GM18520 (cell line): ENCODE measurements at regions not wholly inside any gene's neighbourhood (a gene's known extent, or its start where the extent isn't known, plus 50 kb on each side); places are given as distances from the start of the nearest gene placed in this dataset.
"Not testable (repeated sequence)": the region's sequence is repeated elsewhere in the genome, so short reads cannot be mapped to it uniquely, and the experiment has no call there.

ENCODE experiments used
- ATAC-seq: cut with Tn5 transposase; IDR thresholded peaks from one replicate; pipeline ENCODE4 v1.9.1; 2021; ENCODE audit not compliant: unreplicated experiment

DNA sequence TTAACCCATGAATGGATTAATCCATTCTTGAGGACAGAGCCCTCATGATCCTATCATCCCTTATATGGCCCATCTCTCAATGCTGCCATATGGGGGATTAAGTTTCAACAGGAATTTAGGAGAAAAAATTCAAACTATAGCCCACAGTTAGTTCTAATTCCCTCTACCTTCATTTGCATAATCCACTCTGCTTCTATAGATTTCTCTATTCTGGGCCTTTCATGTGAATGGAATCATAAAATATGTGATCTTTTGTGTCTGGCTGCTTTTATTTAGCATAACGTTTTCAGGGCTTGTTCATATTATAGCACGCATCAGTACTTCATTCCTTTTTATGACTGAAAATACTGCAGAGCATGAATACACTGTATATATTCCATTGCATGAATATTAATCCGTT lies 55.4 kb downstream of the CTSL start:
- no peak for ATAC-seq

DNA sequence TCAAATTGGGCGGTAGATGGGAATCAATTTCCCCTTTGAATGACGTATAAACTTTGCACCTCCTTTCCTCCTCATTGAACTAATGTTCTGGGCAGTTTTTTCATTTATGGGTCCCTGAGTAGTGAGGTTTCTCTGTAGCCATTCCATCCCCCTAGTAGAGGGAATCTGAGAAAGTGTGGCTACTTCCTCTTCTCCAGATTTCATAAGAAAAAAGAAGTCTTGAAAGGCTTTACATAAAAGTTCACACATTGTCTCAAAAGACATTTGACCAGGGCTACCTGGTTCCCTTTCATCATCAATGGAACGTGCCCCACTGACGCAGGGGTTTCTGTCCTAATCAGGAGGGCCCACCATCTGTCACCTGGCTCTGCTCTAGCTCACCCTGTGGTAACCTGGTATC lies 57.3 kb downstream of the CTSL start:
- ATAC-seq: no peak

DNA sequence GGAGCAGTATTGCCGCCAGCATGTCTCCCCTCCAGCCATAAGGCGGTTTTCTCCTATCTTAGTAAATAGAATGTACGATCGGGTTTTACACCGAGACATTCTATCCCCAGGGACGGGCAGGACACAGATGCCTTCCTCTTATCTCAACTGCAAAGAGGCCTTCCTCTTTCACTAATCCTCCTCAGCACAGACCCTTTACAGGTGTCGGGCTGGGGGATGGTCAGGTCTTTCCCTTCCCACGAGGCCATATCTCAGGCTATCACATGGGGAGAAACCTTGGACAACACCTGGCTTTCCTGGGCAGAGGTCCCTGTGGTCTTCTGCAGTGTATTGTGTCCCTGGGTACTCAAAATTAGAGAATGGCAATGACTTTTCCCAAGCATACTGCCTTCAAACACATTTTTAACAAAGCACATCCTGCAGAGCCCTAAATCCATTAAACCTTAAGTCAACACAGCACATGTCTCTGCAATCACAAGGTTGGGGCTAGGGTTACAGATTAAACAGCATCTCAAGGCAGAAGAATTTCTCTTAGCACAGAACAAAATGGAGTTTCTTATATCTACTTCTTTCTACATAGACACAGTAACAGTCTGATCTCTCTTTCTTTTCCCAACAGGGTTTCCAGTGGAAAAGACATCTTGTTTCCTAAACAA lies 59.5 kb downstream of the CTSL start:
- ATAC-seq: not testable (repeated sequence)

DNA sequence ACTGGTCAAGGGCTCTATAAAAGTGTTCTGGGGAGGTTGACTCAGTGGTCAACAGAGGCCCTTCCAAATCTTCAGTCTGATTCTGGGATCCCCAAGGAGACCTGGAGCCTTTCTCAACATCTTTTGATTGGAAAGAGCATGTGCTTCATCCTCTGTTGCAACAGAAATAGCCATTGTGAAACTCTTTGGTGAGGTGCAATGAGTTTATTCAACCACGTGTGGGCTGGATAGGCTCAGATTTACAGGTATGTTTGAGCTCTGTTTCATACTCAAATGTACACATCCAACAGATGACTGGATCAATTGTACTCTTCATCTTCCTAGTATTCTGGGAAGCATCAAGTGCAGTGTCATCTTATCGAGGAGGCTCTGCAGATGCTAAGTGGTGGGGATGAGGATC lies 60.5 kb downstream of the CTSL start:
- ATAC-seq: no peak

DNA sequence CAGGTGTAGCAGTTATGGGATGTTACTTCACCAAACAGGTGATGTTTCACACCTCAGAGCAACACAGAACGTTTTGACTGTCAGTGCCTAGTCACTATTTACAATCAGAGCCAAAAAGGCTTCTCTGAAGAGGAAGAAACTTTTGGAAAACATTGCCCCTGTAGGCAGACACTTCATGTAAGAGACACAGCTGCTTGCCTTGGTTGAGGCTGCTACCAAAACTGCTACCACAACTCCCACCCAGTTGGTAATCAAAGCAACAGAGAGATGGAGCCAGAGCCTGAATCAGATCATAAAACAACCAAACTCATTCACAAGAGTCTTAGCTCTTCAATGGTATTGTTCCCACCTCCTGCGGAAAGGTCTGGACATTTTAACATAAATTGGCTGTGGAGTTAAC lies 61.0 kb downstream of the CTSL start:
- ATAC-seq: no peak

DNA sequence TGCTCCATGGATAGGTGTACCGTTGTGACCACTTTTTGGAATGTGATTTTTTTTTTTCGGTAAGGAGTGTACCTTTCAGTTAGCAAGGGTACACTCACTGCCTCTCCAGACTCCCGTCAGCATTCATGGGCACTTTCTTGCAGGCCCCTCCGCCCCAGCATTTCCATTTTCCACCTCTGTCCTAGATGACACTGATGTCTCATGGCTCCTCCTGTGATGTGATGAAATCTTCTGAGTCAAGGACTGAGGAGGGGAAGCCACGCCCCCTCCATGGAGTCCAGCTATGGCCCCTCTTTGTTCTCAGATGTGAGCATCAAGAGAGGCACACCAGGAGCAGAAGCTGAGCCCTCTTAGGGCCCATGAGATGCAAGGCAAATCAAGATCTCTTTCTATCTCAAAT lies 61.8 kb downstream of the CTSL start:
- no peak for ATAC-seq

DNA sequence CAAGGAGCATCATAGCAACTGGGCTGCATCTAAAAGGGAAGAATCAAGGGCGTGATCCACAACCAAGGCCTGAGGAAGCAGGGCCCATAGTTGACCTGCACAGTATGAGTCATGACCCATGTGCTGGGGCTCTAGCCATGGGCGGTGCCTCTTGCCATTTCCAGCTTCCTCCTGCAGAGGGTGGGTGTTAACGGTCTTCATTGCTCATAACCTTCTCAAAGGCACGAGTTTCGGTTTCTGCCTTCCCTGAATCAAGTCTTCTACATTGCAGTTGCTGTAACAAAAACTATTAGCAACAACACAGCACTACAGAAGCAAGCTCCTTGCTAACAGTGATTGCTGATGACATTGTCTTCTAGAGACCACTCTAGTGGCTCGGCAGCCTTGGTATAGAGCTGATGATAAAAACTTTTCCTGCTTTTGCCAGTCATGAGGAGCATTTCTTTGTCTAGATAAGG lies 66.9 kb downstream of the CTSL start:
- ATAC-seq: peak; percentile 96

DNA sequence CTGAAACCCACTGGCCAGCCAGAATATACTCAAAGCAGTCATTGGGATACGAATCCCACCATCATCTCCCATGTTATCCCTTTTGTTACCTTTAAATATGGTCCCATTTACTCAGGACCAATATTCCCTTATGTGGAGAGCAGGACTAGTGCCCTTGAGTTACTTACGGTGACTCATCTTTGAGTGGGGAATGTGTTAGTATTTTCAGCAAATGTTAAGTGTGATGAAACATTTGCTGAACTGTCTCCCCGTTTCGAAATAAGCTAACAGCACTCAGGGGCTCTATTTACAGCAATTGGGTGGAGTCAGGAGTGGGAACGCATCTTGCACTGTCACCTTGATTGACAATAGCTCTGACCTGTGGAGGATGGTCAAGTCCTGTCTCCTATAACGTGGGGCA lies 67.4 kb downstream of the CTSL start:
- ATAC-seq: no peak

DNA sequence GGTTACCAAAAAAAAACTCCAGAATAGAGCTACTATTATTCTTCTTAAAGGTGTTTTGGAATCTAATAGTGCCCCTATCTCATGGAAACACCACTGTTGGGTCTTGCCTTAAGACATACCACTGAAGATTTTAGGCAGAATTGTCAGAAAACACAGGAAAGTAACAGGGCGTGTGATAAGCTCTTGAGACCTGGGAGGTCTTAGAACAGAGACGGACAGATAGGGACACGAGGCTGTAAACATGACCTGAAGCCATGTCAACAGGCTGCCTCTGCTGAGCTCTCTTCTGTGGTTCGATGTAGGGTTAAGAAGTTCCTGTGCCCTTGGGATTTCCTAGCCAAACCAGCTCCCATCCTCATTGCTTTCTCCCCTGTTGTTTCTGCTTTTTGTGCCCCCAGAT lies 69.3 kb downstream of the CTSL start:
- ATAC-seq: no peak

DNA sequence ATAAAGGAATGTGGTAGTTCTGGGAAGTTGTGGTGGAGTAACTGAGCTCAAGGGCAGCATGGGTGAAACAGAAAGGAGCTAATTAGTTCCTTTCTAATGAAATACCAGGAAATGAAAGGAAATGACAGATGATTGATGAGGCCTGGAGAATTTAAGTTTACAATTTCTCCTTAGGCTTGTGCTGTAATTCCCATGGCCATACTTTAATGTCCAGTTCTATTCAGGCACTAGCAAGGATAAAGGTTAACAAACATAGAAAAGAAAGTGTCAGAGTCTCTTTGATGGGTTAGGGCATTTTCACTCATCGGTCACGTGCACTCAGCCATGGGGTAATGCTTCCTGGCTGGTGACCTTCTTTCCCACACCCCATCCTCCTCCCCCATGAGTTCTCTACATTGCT lies 70.3 kb downstream of the CTSL start:
- ATAC-seq: no peak

DNA sequence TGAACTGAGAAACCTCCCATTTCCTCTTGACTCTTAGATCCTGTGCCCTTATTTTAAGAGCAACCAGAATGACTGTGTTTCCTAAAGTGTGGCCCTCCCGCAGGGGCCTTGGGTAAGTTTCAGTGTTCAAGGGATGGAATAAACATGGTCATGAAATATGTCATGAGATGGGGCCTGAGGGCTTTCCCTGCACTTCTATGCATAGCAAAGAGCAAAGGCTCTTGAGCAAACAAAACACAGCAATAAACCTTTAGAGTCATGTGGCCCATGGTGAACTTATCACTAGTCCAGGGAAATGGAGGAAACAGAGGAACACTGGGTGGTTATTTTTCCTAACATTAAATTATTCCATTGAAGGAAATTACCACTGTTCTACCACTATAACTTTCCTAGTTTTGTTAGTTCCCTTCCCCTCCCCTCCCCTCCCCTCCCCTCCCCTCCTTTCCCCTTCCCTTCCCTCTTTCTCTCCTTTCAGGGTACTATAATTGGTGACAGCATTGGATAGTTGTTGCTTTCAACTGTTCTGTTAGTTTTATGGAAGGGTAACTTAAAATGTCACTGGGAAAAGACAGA lies 72.4 kb downstream of the CTSL start:
- ATAC-seq: no peak

DNA sequence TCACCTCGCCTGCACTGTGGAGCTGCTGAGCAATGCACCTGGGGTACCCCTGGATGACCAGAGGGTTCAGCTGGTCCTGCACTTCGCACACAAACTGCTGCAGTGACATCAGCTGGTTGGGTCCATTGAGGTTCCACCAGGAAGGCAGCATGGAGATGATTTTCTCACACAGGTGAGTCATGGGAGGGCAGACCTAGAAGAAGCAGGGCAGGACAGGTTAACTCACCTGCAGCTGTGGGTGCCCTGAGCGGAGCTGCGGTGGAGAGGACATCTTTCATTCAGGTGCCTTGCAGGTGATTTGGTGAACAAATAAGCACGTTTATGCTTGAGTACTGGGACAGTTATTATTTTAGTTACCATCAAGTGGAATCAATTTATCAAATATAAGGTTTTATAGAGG lies 73.6 kb downstream of the CTSL start:
- ATAC-seq: no peak

DNA sequence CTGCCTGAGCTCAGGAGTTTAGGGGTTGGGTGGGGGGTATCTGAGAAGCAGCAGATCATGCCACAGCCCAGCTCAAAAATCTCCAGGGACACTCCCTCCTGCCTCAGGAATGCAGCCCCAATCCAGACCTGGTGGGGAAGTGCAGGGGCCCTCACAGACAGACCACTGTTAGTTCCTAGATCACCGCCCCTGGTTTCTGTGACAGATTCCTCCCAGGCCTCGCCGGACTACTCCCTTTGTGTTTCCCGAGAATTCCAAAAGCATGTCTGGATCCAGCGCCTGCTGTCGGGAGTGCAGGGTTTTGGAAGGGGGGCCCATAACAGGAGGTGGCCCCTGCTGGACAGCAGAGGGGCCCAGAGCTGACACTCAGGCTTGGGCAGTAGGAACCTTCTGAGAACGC lies 74.5 kb downstream of the CTSL start:
- ATAC-seq: no peak

DNA sequence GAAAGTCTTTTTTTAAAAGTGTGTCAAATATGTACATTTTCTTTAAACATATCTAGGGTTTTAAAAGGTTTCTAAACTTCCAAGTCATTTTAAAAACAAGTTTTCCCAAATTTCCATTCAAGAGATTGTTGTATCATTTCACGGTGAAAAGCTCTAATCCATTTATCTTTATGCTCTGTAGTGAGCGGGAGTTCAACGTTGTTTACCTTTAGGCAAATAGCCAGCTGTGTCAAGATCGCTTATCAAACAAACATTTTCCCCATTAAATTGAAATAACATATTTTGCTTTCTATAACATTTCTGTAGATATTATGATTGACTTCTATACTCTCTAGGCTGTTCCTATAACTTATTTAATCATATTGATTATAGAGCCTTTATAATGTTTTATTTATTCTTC lies 75.1 kb downstream of the CTSL start:
- no peak for ATAC-seq

DNA sequence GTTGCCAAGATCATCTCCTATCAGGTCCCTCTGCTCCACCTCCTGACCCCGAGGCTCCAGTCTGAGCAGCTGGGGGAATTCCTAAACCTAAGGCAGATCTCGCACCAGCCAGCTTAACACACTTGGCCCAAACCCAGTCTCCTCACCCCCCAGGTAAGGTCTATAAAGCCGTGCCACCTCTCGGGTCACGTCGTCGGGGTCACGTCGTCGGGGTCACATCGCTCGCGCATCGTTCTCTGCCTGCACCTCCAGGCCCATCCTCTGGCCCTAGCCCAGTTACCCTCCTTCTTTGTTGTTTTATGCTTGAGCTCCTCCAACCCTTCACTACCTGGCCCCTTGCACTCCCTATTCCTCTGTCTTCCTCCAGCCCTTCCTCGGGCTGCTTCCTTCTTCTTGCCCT lies 77.2 kb downstream of the CTSL start:
- ATAC-seq: no peak

DNA sequence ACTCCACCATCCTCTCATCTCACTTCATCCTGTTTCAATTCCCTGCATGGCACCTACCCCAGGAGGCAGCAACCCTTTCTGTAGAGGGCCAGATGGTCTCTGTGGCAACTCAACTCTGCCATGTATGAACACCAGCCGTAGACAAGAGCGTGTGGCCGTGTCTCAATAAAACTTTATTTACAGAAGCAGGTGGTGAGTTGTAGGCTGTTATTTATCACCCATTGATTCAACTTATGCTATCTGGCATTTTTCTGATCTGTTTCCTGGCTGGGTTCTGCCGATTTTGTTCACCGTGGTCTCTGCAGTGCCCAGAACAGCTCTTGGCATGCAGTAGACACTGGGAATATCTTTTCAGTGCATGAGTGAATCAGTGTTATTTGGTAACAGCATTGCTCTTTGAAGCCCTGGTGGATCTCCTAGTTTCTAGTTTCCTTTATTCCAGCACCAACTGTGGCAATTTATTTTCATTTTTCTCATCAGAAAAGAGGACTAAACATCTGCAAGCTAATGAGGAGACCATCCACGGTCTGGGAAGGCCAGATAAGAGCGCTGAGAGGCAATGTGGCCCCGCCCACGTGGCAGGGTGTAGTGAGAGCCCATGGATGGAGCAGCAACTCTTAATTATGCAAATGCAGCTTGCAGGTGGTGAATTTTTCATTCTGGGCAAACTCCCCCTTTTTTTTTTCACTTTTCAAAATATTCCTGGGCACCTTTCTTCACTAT lies 77.9 kb downstream of the CTSL start:
- no peak for ATAC-seq

DNA sequence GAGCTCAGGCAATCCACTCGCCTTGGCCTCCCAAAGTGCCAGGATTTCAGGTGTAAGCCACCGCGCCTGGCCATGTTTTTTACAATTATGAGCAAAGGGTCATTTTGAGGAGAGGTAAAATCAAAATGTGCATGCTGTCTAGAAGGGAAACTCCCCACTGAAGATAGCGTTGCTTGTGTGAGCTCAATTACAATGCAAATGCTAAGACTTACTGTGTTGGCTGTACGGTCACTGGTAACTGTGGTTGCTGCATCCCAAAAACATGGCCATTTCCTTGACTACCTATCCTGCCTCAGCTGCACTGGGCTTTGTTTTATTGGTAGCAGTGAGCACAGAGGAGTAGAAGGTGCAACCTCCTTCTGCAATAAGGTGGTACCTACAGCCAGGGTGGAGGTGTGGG lies 77.4 kb upstream of the SPATA31E1 start:
- ATAC-seq: no peak

DNA sequence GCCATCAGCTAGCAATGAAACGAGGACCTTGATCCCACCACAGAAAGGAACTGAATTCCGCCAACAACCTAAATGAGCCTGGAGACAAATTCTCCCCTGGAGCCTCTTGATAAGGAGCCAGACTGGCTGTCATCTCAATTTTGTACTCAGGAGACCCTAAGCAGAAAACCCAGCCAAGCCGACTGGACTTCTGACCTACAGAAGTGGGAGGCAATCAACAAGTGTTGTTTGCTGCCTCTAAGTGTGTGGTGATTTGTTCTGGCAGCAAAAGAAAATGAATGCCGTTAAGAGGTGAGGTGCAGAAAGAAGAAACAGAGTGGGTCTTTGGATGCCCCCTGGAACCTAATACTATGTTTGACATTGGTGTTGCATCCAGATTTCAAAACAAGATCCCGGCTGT lies 72.7 kb upstream of the SPATA31E1 start:
- no peak for ATAC-seq

DNA sequence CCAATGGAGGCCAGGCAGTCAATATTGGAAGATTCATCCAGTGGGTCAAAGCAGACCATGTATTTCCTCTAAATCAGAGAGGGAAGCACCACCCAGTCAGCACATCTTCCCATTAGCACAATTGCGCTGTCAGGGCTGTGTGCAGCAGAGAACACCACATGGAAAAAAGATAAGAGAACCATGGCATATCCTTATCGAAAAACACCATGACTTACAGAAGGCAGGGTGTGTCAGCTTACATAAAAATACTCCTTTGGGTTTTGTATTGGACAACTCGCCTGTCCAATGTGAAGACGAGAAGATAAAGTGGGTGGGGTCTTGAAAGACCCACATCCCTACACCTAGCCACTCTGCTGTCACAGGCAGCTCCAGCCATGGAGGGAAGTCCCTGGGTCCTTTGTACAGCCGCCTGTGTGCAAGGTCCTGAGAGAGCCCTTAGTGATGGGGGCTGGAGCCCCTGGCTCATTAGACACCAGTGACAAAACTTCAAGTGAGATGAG lies 71.9 kb upstream of the SPATA31E1 start:
- ATAC-seq: no peak

DNA sequence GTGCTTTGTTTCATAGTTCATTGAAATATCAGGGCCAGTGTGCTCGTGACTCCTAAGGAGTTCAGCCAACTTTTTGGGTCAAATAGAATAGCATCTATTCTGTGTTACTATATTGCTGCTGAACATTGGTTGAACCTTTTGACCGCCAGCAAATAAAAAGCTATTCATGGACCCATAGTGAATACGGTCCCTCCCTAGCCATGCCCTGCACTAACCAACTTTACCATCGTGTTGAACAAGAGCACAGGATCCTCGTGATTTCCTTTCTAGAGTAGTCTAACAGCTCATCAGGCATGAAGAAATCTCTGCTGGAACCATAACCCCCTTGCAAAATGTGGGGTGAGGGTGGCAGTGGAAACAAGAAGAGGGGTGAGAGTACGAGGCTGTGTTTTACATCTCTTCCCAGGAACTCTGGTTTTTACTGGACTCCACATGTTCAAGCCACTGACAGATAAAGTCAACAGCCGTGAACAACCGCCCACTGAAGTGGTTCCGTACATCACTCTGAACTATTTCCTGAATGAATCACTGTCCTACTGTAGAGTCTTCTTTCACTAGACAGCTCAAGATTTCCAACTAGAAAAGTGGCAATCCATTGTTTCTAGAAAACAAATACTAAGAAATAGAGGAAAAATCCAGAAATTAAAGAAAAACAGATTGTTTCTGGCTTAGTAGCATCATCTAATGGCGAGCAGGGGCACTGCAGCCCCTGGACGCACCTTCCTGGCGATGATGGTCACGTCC lies 70.1 kb upstream of the SPATA31E1 start:
- ATAC-seq: no peak

DNA sequence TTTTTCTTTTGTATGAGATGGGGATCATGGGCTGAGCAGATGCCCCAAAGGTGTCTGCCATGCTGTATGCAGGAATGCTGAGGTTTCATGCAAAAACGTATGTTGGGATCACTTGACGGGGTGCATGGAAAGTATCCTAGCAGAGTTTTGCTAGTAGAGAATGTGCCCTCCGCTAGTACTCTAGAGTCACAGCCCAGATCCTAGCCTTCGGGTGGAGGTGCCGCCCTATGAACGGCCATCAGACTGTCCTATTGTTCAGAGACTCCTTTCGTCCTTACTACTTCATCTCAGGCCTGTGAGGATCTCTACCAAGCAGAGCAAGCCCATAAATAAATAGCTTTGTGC lies 69.6 kb upstream of the SPATA31E1 start:
- ATAC-seq: no peak

DNA sequence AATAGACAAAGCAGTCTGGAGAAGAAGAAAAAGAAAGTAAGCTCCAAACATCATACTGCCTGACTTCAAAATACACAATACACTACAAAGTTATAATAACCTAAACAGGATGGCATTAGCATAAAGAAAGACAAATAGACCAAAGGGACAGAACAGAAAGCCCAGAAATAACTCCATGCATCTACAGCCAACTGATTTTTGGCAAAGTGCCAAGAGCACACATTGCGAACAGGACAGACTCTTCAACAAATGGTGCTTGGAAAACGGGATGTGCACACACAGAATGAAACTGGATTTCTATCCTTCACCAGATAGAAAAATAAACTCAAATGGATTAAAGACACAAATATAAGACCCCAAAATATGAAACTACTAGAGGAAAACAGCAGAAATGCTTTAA lies 66.6 kb upstream of the SPATA31E1 start:
- no peak for ATAC-seq
